GM23338 (cell line): ENCODE measurements at regions not wholly inside any gene's neighbourhood (a gene's known extent, or its start where the extent isn't known, plus 50 kb on each side); places are given as distances from the start of the nearest gene placed in this dataset.

Experiments
- CREB1 ChIP-seq: fragments of 250-450 bp; sonication (Bioruptor Pico); IDR thresholded peaks from 2 replicates; pipeline ENCODE4 v1.5.0; 2020; ENCODE audit warnings: low read depth, mild to moderate bottlenecking, moderate library complexity
- EZH2 ChIP-seq: fragments of 200-600 bp; sonication (generic); IDR thresholded peaks from one replicate; pipeline ENCODE4 v1.8.0; 2017; ENCODE audit warnings: antibody characterized with exemption, mild to moderate bottlenecking, low read depth; ENCODE audit not compliant: unreplicated experiment
- EZH2phosphoT487 ChIP-seq: fragments of 200-600 bp; sonication (generic); IDR thresholded peaks from one replicate; pipeline ENCODE4 v1.8.1; 2018; ENCODE audit warnings: antibody characterized with exemption; ENCODE audit not compliant: unreplicated experiment
- JUNB ChIP-seq: IDR thresholded peaks from one replicate; pipeline ENCODE4 v1.6.1; 2016; ENCODE audit warnings: antibody characterized with exemption; ENCODE audit not compliant: unreplicated experiment
- POLR2AphosphoS5 ChIP-seq: IDR thresholded peaks from 2 replicates; pipeline ENCODE4 v1.6.1; 2016; ENCODE audit warnings: antibody characterized with exemption, low read depth
- REST ChIP-seq: IDR thresholded peaks from one replicate; pipeline ENCODE4 v1.6.1; 2018; ENCODE audit warnings: antibody characterized with exemption; ENCODE audit not compliant: unreplicated experiment
- TF ChIP-seq, protein P1 (sequence below), 2 experiments: fragments of 200-600 bp in 1 of 2; sonication (generic) in 1 of 2; conservative IDR thresholded peaks; 2 replicates each; pipeline versions ENCODE4 v1.5.1 to v1.6.1; 2016 to 2017; ENCODE audit warnings: antibody characterized with exemption in 2 of 2, low read depth in 2 of 2, mild to moderate bottlenecking in 2 of 2, moderate library complexity in 1 of 2

- TF ChIP-seq, protein P1, sequence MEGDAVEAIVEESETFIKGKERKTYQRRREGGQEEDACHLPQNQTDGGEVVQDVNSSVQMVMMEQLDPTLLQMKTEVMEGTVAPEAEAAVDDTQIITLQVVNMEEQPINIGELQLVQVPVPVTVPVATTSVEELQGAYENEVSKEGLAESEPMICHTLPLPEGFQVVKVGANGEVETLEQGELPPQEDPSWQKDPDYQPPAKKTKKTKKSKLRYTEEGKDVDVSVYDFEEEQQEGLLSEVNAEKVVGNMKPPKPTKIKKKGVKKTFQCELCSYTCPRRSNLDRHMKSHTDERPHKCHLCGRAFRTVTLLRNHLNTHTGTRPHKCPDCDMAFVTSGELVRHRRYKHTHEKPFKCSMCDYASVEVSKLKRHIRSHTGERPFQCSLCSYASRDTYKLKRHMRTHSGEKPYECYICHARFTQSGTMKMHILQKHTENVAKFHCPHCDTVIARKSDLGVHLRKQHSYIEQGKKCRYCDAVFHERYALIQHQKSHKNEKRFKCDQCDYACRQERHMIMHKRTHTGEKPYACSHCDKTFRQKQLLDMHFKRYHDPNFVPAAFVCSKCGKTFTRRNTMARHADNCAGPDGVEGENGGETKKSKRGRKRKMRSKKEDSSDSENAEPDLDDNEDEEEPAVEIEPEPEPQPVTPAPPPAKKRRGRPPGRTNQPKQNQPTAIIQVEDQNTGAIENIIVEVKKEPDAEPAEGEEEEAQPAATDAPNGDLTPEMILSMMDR (conservative IDR thresholded peaks at IDR 0.05; ENCODE audit: low read depth in 2 of 2): no peak
- TF ChIP-seq EZH2: no peak
- TF ChIP-seq POLR2AphosphoS5: no peak
- no peak for TF ChIP-seq REST
- TF ChIP-seq JUNB: no peak
- TF ChIP-seq EZH2phosphoT487: no peak
- no peak for TF ChIP-seq CREB1 (CRISPR knock-in tag)
Observed at GRCh38 chr20:19121463-19121862, 91.0 kb upstream of the SLC24A3 start.
